ENCODE measurements at regions not wholly inside any gene's neighbourhood (a gene's known extent, or its start where the extent isn't known, plus 50 kb on each side); places are given as distances from the start of the nearest gene placed in this dataset.

DNA sequence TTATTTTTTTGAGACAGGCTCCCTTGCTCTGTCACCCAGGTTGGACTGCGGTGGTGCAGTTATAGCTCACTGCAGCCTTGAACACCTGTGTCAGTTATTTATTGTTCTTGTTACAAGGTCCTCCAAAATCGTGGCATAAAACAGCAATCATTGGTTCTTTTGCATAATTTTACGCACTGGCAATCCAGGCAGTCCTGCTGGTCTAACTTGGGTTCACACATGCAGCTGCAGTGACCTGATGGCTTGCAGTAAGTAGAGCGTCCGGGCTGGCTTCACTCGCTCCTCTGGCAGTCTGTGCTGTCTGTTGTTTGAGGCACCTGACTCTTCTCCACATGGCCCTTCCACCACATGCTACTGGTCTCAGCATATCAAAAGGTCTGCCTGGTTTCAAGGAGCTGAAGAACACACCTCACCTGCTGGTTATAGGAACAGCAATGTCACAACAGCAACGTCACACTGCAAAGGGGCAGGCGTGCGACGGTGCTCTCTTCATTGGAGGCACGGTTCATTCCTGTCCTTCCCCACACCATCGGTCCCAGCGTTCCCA lies 894.6 kb downstream of the TRIML1 start:
- Mint-ChIP-seq H3K9me3 (peaks cover 5 to 6% of the 10 kb centered on the region in 2 donors), H3K4me3 (no peak overlapping the region), H3K27ac (no peak overlapping the region), H3K27me3 (no peaks in the 10 kb centered on the region), H3K4me1 (no peaks in the 10 kb centered on the region)
- DNase-seq, result no peak
- no peak for ATAC-seq

DNA sequence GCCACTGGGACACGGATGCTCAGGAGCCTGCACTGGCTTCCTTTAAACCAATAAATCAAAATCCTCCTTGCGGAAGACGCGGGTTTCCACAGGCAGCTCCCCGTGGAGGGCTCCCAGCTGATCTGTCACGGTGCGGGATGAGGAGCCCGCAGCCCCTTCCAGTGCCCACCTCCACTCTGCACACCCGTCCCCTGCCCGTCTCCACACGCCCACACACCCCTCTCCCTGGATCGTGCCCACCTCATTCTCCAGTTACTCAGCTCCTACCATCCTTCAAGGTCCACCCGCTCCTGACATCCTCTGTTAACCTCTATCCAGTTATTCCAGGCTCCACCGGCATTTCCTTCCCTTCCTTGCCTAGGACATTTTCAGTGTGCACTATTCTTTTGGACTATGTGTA lies 895.9 kb downstream of the TRIML1 start:
- DNase-seq (no peak), ATAC-seq (no peak)
- Mint-ChIP-seq H3K27ac (no peak overlapping the region), H3K4me1 (no peaks in the 10 kb centered on the region), H3K4me3 (no peak overlapping the region), H3K27me3 (no peaks in the 10 kb centered on the region), H3K9me3 (peaks cover 5 to 11% of the 10 kb centered on the region in 2 donors)

DNA sequence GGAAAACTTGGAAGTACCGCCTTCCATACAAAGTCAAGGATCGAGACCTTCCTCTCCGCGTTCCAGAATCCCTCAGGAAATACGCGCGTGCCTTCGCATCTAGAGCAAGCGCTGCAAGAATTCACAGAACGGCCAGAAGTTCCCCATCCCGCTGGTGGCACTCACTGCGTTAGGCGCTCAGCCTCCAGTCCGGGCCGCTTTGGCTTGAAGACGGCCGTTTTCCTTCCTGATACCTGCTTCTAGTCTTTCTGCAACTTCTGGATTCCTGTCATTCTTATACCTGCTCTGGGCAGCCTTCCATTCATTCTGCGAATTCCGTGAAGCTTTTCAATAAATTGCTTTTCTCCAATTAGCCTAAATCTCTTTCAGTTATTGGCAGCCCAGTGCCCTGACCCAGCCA lies 896.4 kb downstream of the TRIML1 start:
- no peak for DNase-seq
- Mint-ChIP-seq H3K4me3 (no peak overlapping the region), H3K27me3 (no peaks in the 10 kb centered on the region), H3K9me3 (peaks cover 5 to 14% of the 10 kb centered on the region in 2 donors), H3K4me1 (no peaks in the 10 kb centered on the region), H3K27ac (no peak overlapping the region)
- no peak for ATAC-seq

DNA sequence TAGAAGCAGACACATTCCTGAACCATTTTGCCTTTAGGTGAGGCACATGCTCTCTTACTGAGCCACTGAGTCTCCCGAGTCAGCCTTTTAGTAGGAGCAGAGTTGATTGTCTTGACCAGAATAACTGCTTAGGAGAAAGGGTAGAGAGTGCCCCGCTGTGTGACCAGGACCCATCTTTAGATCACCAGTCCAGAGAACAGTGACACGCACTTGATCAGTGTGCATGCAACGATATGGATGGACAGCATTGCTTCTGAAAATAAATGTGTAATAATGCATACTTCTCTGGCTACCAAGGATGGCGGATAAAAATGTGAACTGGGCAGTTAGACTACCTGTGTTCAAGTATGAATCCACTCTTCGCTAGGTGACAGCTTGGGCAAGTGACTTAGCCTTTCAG lies 897.7 kb downstream of the TRIML1 start:
- ATAC-seq (no peak), DNase-seq (no peak)
- H3K9me3 Mint-ChIP-seq, result peaks cover 4 to 14% of the 10 kb centered on the region in 2 donors
- no peaks in the 10 kb centered on the region for H3K27me3 Mint-ChIP-seq
- no peaks in the 10 kb centered on the region for H3K4me1 Mint-ChIP-seq
- no peak overlapping the region for H3K4me3 Mint-ChIP-seq
- no peak overlapping the region for H3K27ac Mint-ChIP-seq

DNA sequence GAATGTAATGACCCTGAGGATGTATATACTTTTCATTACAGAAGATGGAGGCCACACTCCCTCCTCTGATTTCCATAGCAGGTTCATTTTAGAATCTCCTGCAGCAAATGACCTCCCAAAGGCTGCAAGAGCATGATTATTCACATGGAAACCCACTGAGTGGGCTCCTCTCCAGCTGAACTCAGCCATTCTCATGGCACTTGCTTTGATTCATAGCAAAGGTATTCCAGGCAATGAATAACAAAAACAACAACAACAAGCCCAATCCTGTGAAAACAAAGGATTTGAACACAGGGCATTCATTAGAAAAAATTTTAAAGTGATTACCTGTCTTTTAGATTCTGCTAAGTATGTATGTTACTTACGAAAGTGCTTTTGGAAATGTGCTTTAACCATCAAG lies 894.0 kb upstream of the FRG1 start:
- DNase-seq (no peak), ATAC-seq (no peak)
- Mint-ChIP-seq H3K27me3 (no peaks in the 10 kb centered on the region), H3K27ac (no peak overlapping the region), H3K4me1 (no peaks in the 10 kb centered on the region), H3K9me3 (no peaks in the 10 kb centered on the region), H3K4me3 (no peak overlapping the region)

DNA sequence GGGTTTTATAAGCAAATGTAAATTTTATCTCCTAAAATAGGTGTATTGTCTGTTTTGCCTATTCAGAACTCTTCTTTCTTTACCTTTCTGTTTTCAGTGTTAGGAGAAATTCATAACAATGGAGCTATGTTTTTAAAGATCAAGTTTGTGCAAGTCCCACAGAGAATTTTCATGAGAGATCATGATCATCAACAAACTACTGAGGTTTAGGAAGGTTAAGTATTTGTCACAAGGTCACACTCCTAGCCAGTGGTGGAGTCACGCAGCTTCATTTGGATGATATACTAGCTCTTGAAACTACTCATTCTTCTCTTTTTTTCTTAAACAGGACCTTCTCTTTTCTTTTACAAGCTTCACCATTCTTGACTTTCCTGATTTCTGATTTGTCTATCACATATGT lies 892.6 kb upstream of the FRG1 start:
- no peak for ATAC-seq
- no peak overlapping the region for H3K27ac Mint-ChIP-seq
- no peaks in the 10 kb centered on the region for H3K4me1 Mint-ChIP-seq
- no peaks in the 10 kb centered on the region for H3K27me3 Mint-ChIP-seq
- no peaks in the 10 kb centered on the region for H3K9me3 Mint-ChIP-seq
- DNase-seq, result no peak
- H3K4me3 Mint-ChIP-seq, result no peak overlapping the region

DNA sequence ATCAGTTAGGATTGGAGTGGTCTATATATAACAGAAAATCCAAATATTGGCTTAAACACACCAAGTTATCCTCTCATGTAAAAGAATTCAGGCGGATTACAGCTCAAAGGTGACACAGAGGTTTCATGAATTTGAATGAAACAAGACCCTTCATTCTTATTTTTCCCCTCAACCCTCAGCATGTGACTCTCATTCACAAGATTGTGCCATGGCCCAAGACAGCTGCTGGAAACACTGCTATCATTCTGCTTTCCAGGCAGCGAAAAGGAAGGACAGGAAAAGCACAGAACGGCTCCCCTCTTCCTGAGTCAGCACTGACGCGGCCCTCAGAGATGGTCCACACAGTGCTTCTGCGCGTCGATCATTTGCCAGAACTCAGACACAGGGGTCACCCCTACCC lies 891.0 kb upstream of the FRG1 start:
- DNase-seq, result no peak
- Mint-ChIP-seq H3K4me3 (no peak overlapping the region), H3K27ac (no peak overlapping the region), H3K9me3 (peaks cover 7 to 9% of the 10 kb centered on the region in 2 donors), H3K27me3 (no peaks in the 10 kb centered on the region), H3K4me1 (no peaks in the 10 kb centered on the region)
- ATAC-seq, result no peak

DNA sequence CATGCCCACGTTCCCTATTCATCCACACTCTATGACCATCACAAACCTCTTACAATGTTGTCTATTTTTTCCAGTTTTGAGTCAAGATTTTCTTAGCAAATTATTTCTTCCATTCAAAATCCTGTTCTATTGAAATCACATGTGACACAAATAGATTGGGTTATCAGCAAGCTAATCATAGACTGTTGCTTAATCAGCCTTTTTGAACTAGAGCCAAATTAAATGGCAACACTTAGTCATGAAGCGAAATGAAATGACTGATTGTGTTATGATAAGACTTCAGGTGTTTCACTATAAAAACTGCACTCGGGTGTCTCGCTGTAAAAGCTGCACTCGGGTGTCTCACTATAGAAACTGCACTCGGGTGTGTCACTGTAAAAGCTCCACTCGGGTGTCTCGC lies 890.0 kb upstream of the FRG1 start:
- Mint-ChIP-seq H3K9me3 (peaks cover 7 to 9% of the 10 kb centered on the region in 2 donors), H3K27ac (no peak overlapping the region), H3K27me3 (no peaks in the 10 kb centered on the region), H3K4me1 (no peaks in the 10 kb centered on the region), H3K4me3 (no peak overlapping the region)
- DNase-seq (no peak), ATAC-seq (no peak)

DNA sequence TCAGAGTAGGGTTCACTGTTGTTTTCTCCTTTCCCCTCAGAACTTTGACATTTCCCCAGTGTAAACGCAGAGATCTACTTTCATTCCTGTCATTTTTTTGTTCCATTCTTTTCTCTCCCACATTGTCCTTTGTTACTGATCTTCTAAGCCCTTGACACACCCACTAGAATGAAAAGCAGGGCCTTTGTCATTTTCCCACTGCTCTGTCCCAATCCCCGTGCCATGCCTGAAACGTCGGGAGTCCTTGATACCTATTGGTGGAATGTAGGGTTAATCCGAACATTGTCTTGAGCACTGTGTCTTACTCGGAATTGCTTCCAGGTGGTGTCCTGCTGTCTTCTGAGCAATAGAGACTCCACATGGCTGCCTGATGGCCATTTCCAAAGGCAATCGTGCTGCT lies 887.1 kb upstream of the FRG1 start:
- H3K9me3 Mint-ChIP-seq, result peaks cover 9 to 15% of the 10 kb centered on the region in 2 donors
- H3K4me1 Mint-ChIP-seq, result no peaks in the 10 kb centered on the region
- H3K4me3 Mint-ChIP-seq, result no peak overlapping the region
- ATAC-seq (no peak), DNase-seq (no peak)
- H3K27ac Mint-ChIP-seq, result no peak overlapping the region
- H3K27me3 Mint-ChIP-seq, result no peaks in the 10 kb centered on the region

DNA sequence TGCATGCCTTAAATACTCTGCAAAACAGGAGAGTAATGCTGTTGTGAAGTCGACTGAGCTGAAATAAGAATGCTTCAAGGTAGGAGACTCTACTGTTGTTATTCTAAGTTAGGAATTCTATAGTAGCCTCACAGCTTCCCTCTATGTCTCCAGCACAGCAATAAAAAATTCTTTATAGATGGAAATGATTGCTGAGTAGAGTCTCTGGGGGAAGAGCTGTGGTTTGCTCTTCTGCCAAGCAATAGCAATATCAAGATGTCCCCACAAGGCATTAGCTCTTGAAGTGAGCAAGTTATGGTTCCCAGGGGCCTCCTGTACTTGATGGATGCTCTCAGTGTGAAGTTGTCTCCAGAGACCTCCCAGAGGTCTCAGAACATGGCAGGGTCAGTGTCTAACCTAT lies 880.6 kb upstream of the FRG1 start:
- H3K4me1 Mint-ChIP-seq, result no peaks in the 10 kb centered on the region
- DNase-seq (no peak), ATAC-seq (no peak)
- H3K27ac Mint-ChIP-seq, result no peak overlapping the region
- H3K27me3 Mint-ChIP-seq, result no peaks in the 10 kb centered on the region
- H3K4me3 Mint-ChIP-seq, result no peak overlapping the region
- H3K9me3 Mint-ChIP-seq, result peaks cover 15 to 34% of the 10 kb centered on the region in 2 donors

DNA sequence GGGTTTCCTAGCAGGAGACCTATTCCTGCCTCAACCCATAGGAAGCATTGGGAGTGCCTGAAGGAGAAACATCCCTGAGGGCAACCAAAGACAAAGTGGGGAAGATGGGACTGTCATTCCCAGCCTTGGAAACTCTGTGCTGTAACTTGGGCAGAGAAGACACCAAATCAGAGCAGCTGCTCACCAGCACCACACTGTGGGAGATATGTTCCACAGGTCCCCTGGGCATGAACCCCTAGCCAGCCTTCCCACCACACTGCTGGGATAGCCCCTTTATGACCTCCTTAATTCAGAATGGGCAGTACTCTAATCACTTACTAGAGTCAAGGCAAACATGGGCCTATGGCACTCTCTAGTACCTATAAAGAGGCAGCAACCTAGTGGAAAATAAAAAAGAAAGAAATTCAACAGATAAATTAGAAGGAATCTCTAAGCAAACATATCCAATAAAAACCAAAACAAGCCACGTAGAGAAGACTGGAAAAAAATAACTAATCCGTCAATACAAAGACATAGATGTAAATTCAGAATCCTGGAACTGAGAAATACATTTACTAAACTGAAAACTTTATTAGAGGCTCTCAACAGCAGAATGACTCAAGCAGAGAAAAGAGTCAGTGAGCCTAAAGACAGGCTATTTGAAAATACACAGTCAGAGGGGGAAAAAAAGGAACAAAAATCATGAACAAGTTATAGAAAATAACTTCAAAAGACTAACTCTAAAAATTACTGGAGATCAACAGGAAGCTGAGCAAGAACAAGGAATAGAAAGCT lies 878.4 kb upstream of the FRG1 start:
- Mint-ChIP-seq H3K27me3 (no peaks in the 10 kb centered on the region), H3K4me1 (no peaks in the 10 kb centered on the region), H3K27ac (no peak overlapping the region), H3K4me3 (no peak overlapping the region), H3K9me3 (peaks cover 20 to 34% of the 10 kb centered on the region in 2 donors)
- DNase-seq (no peak), ATAC-seq (no peak)

DNA sequence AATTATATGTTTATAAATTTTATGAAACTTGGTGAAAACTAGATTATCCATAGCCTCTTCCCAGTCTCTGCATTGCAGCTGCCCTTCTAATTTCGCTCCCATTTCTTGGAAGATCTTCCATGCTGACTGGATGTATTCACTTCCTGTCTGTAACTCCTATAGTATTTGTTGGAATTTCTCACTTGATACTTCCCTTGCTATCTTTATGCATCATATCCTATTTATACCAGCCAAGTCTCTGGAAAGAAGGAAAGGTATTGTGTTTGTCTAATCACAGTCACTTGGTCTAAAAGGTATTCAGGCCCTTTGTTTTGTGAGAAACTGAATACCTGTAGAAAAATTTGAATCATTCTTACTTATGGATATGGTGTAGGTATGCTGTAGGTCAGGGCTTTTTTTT lies 870.9 kb upstream of the FRG1 start:
- Mint-ChIP-seq H3K27me3 (no peaks in the 10 kb centered on the region), H3K4me3 (no peak overlapping the region), H3K4me1 (no peaks in the 10 kb centered on the region), H3K9me3 (peaks cover 26 to 30% of the 10 kb centered on the region in 2 donors), H3K27ac (no peak overlapping the region)
- ATAC-seq, result no peak
- DNase-seq, result no peak

DNA sequence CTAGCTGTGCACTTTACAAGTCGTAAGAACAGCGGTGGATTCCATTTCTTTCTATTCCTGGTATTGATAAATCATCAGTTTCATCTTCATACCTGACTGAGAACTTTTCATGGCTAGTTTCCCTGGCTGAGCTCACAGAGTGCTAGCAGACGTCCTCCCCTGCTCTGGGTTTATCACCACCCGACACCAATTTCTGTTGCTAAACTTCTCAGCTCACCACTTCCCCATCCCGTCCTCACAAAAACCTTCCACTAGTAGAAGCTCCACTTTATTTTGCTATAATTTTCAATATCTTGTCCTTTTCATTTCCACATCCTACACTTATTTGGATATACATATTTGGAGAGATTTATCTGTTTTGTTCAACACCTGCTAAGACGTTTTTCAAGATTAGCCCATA lies 869.4 kb upstream of the FRG1 start:
- no peak for ATAC-seq
- peaks cover 26 to 30% of the 10 kb centered on the region in 2 donors for H3K9me3 Mint-ChIP-seq
- H3K27me3 Mint-ChIP-seq, result no peaks in the 10 kb centered on the region
- H3K4me3 Mint-ChIP-seq, result no peak overlapping the region
- no peaks in the 10 kb centered on the region for H3K4me1 Mint-ChIP-seq
- DNase-seq, result no peak
- peak overlapping the region in 1 of 2 donors; percentile 22 for H3K27ac Mint-ChIP-seq

DNA sequence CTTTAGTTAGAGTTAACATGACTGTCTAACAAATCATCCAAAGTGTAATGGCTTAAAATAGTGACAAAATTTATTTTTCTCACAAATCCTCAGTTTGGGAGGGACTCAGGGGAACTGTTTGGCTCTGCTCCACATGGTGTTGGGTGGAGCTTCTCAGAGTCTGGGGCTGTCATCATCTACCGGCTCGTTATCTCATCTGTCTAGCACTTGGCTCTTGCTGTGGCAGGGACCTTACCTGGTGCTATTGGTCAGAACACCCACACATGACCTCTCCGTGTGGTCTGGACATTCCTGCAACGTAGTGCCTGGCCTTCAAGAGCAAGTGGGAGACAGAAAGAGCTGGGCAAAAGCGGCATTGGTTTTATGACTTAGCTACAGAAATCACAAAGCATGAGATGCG lies 866.9 kb upstream of the FRG1 start:
- H3K27me3 Mint-ChIP-seq, result no peaks in the 10 kb centered on the region
- no peak overlapping the region for H3K27ac Mint-ChIP-seq
- H3K4me1 Mint-ChIP-seq, result no peaks in the 10 kb centered on the region
- peaks cover 22 to 30% of the 10 kb centered on the region in 2 donors for H3K9me3 Mint-ChIP-seq
- DNase-seq (no peak), ATAC-seq (no peak)
- no peak overlapping the region for H3K4me3 Mint-ChIP-seq

DNA sequence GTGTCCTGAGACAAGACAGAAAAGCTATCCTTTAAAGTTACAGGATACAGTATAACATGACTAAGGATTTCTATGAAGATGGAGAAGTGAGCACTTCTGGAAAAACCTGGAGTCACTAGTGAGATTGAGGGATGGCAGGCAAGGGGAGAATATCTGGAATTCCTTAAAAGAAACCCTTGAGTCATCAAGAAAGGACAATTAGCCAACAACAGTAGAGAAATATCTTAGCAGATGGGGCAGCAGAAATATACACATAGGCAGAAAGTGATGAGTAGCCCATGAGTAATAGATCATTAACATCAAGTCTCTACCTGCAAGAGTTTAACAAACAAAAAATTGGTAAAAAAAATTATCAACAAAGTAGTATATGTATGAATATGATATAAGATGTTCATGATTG lies 858.8 kb upstream of the FRG1 start:
- no peak overlapping the region for H3K27ac Mint-ChIP-seq
- no peak for ATAC-seq
- no peak overlapping the region for H3K4me3 Mint-ChIP-seq
- no peaks in the 10 kb centered on the region for H3K27me3 Mint-ChIP-seq
- DNase-seq, result no peak
- peaks cover 6 to 10% of the 10 kb centered on the region in 2 donors for H3K9me3 Mint-ChIP-seq
- H3K4me1 Mint-ChIP-seq, result no peaks in the 10 kb centered on the region

DNA sequence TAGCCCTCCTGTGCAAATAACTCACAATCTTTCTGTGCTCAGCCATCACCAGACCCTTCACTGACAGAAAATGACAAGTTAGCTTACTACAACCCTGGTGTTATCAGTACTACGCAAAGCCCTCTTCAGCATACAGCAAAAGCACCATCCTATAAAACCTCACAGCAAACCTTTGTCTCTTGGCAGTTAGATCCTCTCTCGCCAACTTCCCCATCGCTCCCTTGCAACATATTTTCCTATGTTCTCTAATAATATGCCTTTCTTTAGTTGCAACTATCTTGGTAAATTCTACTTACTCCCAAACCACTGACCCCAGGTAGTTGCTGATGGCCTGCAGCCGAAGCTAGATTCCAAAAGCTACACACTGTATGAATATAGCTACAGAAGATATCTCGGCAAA lies 856.9 kb upstream of the FRG1 start:
- no peak overlapping the region for H3K27ac Mint-ChIP-seq
- H3K4me3 Mint-ChIP-seq, result no peak overlapping the region
- no peaks in the 10 kb centered on the region for H3K27me3 Mint-ChIP-seq
- H3K9me3 Mint-ChIP-seq, result peaks cover 10% of the 10 kb centered on the region in 2 donors
- DNase-seq (no peak), ATAC-seq (no peak)
- H3K4me1 Mint-ChIP-seq, result no peaks in the 10 kb centered on the region

DNA sequence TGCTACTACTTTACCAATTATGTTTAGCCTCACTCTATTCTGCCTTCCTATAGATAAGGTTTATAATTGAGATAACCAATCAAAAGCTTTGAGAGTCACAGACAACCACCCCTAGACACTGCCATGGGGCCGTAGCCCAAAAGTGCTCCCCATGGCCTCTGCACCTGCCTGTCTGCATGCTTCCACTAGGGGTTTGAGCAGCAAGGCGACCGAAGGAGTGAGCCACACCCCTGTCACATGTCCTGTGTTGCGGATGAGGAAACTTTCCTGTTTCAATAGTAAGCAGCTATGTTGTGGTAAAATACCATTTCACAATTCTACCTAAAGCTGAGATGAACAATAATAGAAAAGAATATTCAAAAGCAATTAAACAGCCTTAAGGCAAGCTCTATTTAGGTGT lies 856.0 kb upstream of the FRG1 start:
- Mint-ChIP-seq H3K4me3 (no peak overlapping the region), H3K4me1 (no peaks in the 10 kb centered on the region)
- ATAC-seq, result no peak

More for the DNA sequence above, 856.0 kb upstream of the FRG1 start:
- Mint-ChIP-seq H3K27ac (no peak overlapping the region), H3K27me3 (no peaks in the 10 kb centered on the region), H3K9me3 (peaks cover 10 to 12% of the 10 kb centered on the region in 2 donors)
- DNase-seq, result no peak
